Lung (tissue), 11 donors: ENCODE measurements at regions not wholly inside any gene's neighbourhood (a gene's known extent, or its start where the extent isn't known, plus 50 kb on each side); places are given as distances from the start of the nearest gene placed in this dataset.

ENCODE experiments used
- ATAC-seq: fragments of 200-7000 bp; cut with Tn5 transposase; one replicate; pipeline ENCODE4 v1.9.1; 2020; ENCODE audit warnings: moderate number of reproducible peaks; ENCODE audit not compliant: insufficient read depth, low FRiP score
- DNase-seq, 3 donors: peaks; one replicate each; pipeline ENCODE4 v3.0.0-alpha.2; 2013 to 2017
- H3K27ac ChIP-seq, 2 donors: one replicate each; pipeline ENCODE4 v1.5.1; 2013; ENCODE audit warnings: mild to moderate bottlenecking in 2 of 2, moderate library complexity in 2 of 2, control low read depth in 1 of 2, inconsistent platforms in 1 of 2, low read depth in 1 of 2, low read length in 1 of 2
- H3K27me3 ChIP-seq, 3 donors: one replicate each; pipeline ENCODE4 v1.5.1; 2013; ENCODE audit warnings: low read length in 2 of 3; ENCODE audit not compliant: control insufficient read depth in 3 of 3, insufficient read depth in 3 of 3
- H3K36me3 ChIP-seq, 4 donors: one replicate each; pipeline ENCODE4 v1.5.1; 2013; ENCODE audit warnings: low read length in 4 of 4, mild to moderate bottlenecking in 1 of 4, moderate library complexity in 1 of 4; ENCODE audit not compliant: control insufficient read depth in 4 of 4, insufficient read depth in 4 of 4
- H3K4me1 ChIP-seq, 5 donors: one replicate each; pipeline ENCODE4 v1.5.1; 2013; ENCODE audit warnings: low read length in 5 of 5, mild to moderate bottlenecking in 2 of 5, moderate library complexity in 1 of 5; ENCODE audit not compliant: control insufficient read depth in 5 of 5, insufficient read depth in 5 of 5
- H3K4me3 ChIP-seq: one replicate; pipeline ENCODE4 v1.5.1; 2013; ENCODE audit warnings: mild to moderate bottlenecking, control low read depth, moderate library complexity
- H3K9ac ChIP-seq, 2 donors: one replicate each; pipeline ENCODE4 v1.5.1; 2013; ENCODE audit warnings: low read length in 2 of 2, control low read depth in 1 of 2; ENCODE audit not compliant: insufficient read depth in 1 of 2
- H3K9me3 ChIP-seq, 4 donors: one replicate each; pipeline ENCODE4 v1.5.1; 2013; ENCODE audit warnings: low read length in 3 of 4, mild to moderate bottlenecking in 1 of 4, moderate library complexity in 1 of 4; ENCODE audit not compliant: control insufficient read depth in 4 of 4, insufficient read depth in 3 of 4
- CTCF ChIP-seq: IDR thresholded peaks from 2 replicates; pipeline ENCODE4 v1.5.1; 2012; ENCODE audit warnings: mild to moderate bottlenecking; ENCODE audit errors: control extremely low read depth, extremely low read depth
- WGBS, 2 donors: extraction: QIAGEN DNeasy Blood & Tissue Kit; methylation state at CpG; one replicate each; pipeline ENCODE4 v1.1.7; 2013; 5-methylcytosine and 5-hydroxymethylcytosine counted together
- donor health status: control.
- donor health status: control.
- donor health status: Bipolar disorder and iron deficiency.
- donor health status: healthy.
- donor health status: DM: yes; HTN: yes; CAD: no.

GRCh38 chrX:45847961-45848360, 647.3 kb upstream of the DIPK2B start:
- TF ChIP-seq CTCF: no peak
- 86 to 94% methylated on average over 5 of the region's 5 CpGs for WGBS, 2 donors
- DNase-seq (no peak), ATAC-seq (no peak)
- Histone ChIP-seq H3K27me3 (peaks cover 0 to 16% (median 4%) of the 10 kb centered on the region in 3 donors), H3K9ac (no peak overlapping the region), H3K4me3 (no peak overlapping the region), H3K9me3 (no peaks in the 10 kb centered on the region), H3K27ac (no peak overlapping the region), H3K4me1 (no peaks in the 10 kb centered on the region), H3K36me3 (no peaks in the 10 kb centered on the region)

DNA sequence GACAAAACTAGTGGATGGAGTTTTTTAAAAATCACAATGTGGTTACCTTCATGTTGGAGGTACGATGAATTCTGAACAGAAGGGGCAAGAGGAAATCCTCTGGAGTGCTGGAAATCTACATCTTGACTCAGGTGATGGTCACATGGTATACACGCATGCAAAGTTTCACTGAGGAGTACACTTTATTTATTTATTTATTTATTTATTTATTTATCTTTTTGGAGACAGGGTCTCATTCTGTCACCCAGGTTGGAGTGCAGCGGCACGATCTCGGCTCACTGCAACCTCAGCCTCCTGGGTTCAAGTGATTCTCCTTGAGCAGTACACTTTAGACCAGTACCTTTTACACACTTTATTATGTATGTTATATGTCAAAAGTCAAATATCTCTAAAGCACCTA, 645.7 kb upstream of the DIPK2B start:
- H3K36me3 ChIP-seq: no peaks in the 10 kb centered on the region
- H3K27ac ChIP-seq: no peak overlapping the region
- no peak for TF ChIP-seq CTCF
- no peak overlapping the region for H3K9ac ChIP-seq
- ATAC-seq (no peak), DNase-seq (no peak)
- H3K4me1 ChIP-seq: no peaks in the 10 kb centered on the region
- H3K4me3 ChIP-seq: no peak overlapping the region
- 91 to 93% methylated on average over 5 of the region's 5 CpGs for WGBS, 2 donors
- no peaks in the 10 kb centered on the region for H3K9me3 ChIP-seq
- H3K27me3 ChIP-seq: peaks cover 0 to 18% (median 0%) of the 10 kb centered on the region in 3 donors

GRCh38 chrX:45845142-45845541, 644.5 kb upstream of the DIPK2B start:
- H3K36me3 ChIP-seq: no peaks in the 10 kb centered on the region
- peaks cover 0 to 14% (median 0%) of the 10 kb centered on the region in 3 donors for H3K27me3 ChIP-seq
- 87 to 91% methylated on average over 5 of the region's 5 CpGs for WGBS, 2 donors
- no peak for TF ChIP-seq CTCF
- ATAC-seq (no peak), DNase-seq (no peak)
- no peaks in the 10 kb centered on the region for H3K4me1 ChIP-seq
- H3K4me3 ChIP-seq: no peak overlapping the region
- H3K9me3 ChIP-seq: no peaks in the 10 kb centered on the region
- no peak overlapping the region for H3K27ac ChIP-seq
- H3K9ac ChIP-seq: no peak overlapping the region

- no peaks in the 10 kb centered on the region for H3K36me3 ChIP-seq
- H3K9me3 ChIP-seq: no peaks in the 10 kb centered on the region
- no peak overlapping the region for H3K9ac ChIP-seq
- DNase-seq (no peak), ATAC-seq (no peak)
- H3K4me3 ChIP-seq: no peak overlapping the region
- no peak for TF ChIP-seq CTCF
- H3K27ac ChIP-seq: no peak overlapping the region
- WGBS, 2 donors: 15 to 40% methylated on average over 1 of the region's 1 CpG
- peaks cover 0 to 3% (median 0%) of the 10 kb centered on the region in 3 donors for H3K27me3 ChIP-seq
- H3K4me1 ChIP-seq: no peaks in the 10 kb centered on the region
Observed at GRCh38 chrX:45843518-45843917, 642.8 kb upstream of the DIPK2B start.
